ENCODE measurements at regions not wholly inside any gene's neighbourhood (a gene's known extent, or its start where the extent isn't known, plus 50 kb on each side); places are given as distances from the start of the nearest gene placed in this dataset.

GRCh38 chr5:88483964-88484672, 215.5 kb upstream of the TMEM161B start:
- Mint-ChIP-seq H3K27ac (ENCODE audit: unreplicated experiment) (no peak overlapping the region), H3K27me3 (ENCODE audit: insufficient read depth, unreplicated experiment) (peaks cover 2% of the 10 kb centered on the region), H3K4me1 (ENCODE audit: low read depth, unreplicated experiment) (no peaks in the 10 kb centered on the region), H3K4me3 (ENCODE audit: unreplicated experiment) (no peak overlapping the region), H3K36me3 (ENCODE audit: insufficient read depth, unreplicated experiment) (no peaks in the 10 kb centered on the region), H3K9me3 (ENCODE audit: unreplicated experiment) (no peaks in the 10 kb centered on the region)
- no TSS peak for BruUV-seq (replicated peaks)
- Histone ChIP-seq H3K36me3 (ENCODE audit: control insufficient read depth, insufficient read depth, low read length) (no peaks in the 10 kb centered on the region), H3K4me1 (no peaks in the 10 kb centered on the region), H3K27me3 (replicated peaks; ENCODE audit: control insufficient read depth, insufficient read depth, low read length) (no peaks in the 10 kb centered on the region; the same call in 1 of the 2 replicates), H3K9me3 (no peaks in the 10 kb centered on the region), H3K4me3 (ENCODE audit: low read depth, low read length) (no peak overlapping the region)
- TF ChIP-seq CTCF (IDR thresholded peaks at IDR 0.05; ENCODE audit: insufficient read depth in 1 of 2, low read depth in 1 of 2, low read length in 1 of 2, severe bottlenecking in 1 of 2, unreplicated experiment in 1 of 2): no peak
- POLR2A ChIA-PET: no interaction called here
- intact Hi-C loops (cut with micrococcal nuclease; ENCODE audit: unreplicated experiment): no loop called here
- CTCF ChIA-PET: no interaction called here
- no peak for DNase-seq

GRCh38 chr5:88480801-88481499, 212.3 kb upstream of the TMEM161B start:
- no peak for DNase-seq
- H3K4me3 ChIP-seq (ENCODE audit: low read depth, low read length): no peak overlapping the region
- no peaks in the 10 kb centered on the region for H3K9me3 ChIP-seq
- CTCF ChIA-PET: no interaction called here
- no TSS peak for BruUV-seq (replicated peaks)
- H3K27me3 ChIP-seq (replicated peaks; ENCODE audit: control insufficient read depth, insufficient read depth, low read length): no peaks in the 10 kb centered on the region
- Mint-ChIP-seq H3K27ac (ENCODE audit: unreplicated experiment) (no peak overlapping the region), H3K9me3 (ENCODE audit: unreplicated experiment) (no peaks in the 10 kb centered on the region), H3K27me3 (ENCODE audit: insufficient read depth, unreplicated experiment) (peaks cover 2% of the 10 kb centered on the region), H3K4me3 (ENCODE audit: unreplicated experiment) (no peak overlapping the region), H3K4me1 (ENCODE audit: low read depth, unreplicated experiment) (no peaks in the 10 kb centered on the region), H3K36me3 (ENCODE audit: insufficient read depth, unreplicated experiment) (no peaks in the 10 kb centered on the region)
- no peaks in the 10 kb centered on the region for H3K36me3 ChIP-seq (ENCODE audit: control insufficient read depth, insufficient read depth, low read length)
- no peaks in the 10 kb centered on the region for H3K4me1 ChIP-seq
- TF ChIP-seq CTCF (IDR thresholded peaks at IDR 0.05; ENCODE audit: insufficient read depth in 1 of 2, low read depth in 1 of 2, low read length in 1 of 2, severe bottlenecking in 1 of 2, unreplicated experiment in 1 of 2): no peak
- POLR2A ChIA-PET: no interaction called here
- intact Hi-C loops (cut with micrococcal nuclease; ENCODE audit: unreplicated experiment): no loop called here

DNA sequence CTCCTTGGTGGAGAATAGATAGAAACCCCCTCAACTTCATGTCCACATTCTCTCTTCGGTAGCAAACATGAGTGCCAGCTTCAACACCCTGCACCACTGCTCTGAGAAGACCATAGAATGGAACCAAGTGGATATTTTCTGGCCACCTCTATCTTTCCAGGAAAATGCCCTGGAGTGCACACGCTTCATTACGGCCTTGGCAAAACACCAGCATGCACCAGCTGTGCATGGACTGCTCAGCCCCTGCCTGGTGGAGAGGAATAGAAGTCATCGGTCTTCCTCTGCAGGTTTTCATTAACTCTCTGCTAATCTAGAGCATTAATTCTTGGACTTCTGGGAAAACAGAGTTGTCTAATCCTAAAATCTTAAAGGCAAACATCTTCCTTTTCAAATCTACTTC, 211.6 kb upstream of the TMEM161B start:
- intact Hi-C loops (cut with micrococcal nuclease; ENCODE audit: unreplicated experiment): no loop called here
- Histone ChIP-seq H3K27me3 (replicated peaks; ENCODE audit: control insufficient read depth, insufficient read depth, low read length) (no peaks in the 10 kb centered on the region), H3K4me1 (no peaks in the 10 kb centered on the region), H3K9me3 (no peaks in the 10 kb centered on the region), H3K36me3 (ENCODE audit: control insufficient read depth, insufficient read depth, low read length) (no peaks in the 10 kb centered on the region), H3K4me3 (ENCODE audit: low read depth, low read length) (no peak overlapping the region)
- no peaks in the 10 kb centered on the region for H3K36me3 Mint-ChIP-seq (ENCODE audit: insufficient read depth, unreplicated experiment)
- no TSS peak for BruUV-seq (replicated peaks)
- no peak for DNase-seq
- no peak overlapping the region for H3K4me3 Mint-ChIP-seq (ENCODE audit: unreplicated experiment)
- no peak for TF ChIP-seq CTCF (IDR thresholded peaks at IDR 0.05; ENCODE audit: insufficient read depth in 1 of 2, low read depth in 1 of 2, low read length in 1 of 2, severe bottlenecking in 1 of 2, unreplicated experiment in 1 of 2)
- H3K9me3 Mint-ChIP-seq (ENCODE audit: unreplicated experiment): no peaks in the 10 kb centered on the region
- H3K27ac Mint-ChIP-seq (ENCODE audit: unreplicated experiment): no peak overlapping the region
- ChIA-PET POLR2A (no interaction called here), CTCF (no interaction called here)
- H3K4me1 Mint-ChIP-seq (ENCODE audit: low read depth, unreplicated experiment): no peaks in the 10 kb centered on the region
- peaks cover 2% of the 10 kb centered on the region for H3K27me3 Mint-ChIP-seq (ENCODE audit: insufficient read depth, unreplicated experiment)

Data from Caco-2 (cell line).